Fibroblast of skin of abdomen (primary cell): ENCODE measurements at regions not wholly inside any gene's neighbourhood (a gene's known extent, or its start where the extent isn't known, plus 50 kb on each side); places are given as distances from the start of the nearest gene placed in this dataset.
"Not testable (repeated sequence)": the region's sequence is repeated elsewhere in the genome, so short reads cannot be mapped to it uniquely, and the experiment has no call there.

ENCODE experiments used
- DNase-seq: peaks from one replicate; pipeline ENCODE4 v3.0.0-alpha.2; 2013

GRCh38 chr1:54474310-54475251, 68.4 kb upstream of the SSBP3 start:
- no peak for DNase-seq

- DNase-seq, result no peak
Observed at GRCh38 chr1:54471588-54471987, 65.4 kb upstream of the SSBP3 start.

- not testable (repeated sequence) for DNase-seq
Observed at GRCh38 chr1:54469444-54469843, 63.2 kb upstream of the SSBP3 start.

GRCh38 chr1:54468288-54469084, 62.3 kb upstream of the SSBP3 start:
- not testable (repeated sequence) for DNase-seq

- no peak for DNase-seq
Observed at GRCh38 chr1:54465351-54465811, 59.2 kb upstream of the SSBP3 start.

- DNase-seq, result no peak
Observed at GRCh38 chr1:54464477-54465146, 58.4 kb upstream of the SSBP3 start.

- no peak for DNase-seq
Observed at GRCh38 chr1:54464031-54464476, 57.9 kb upstream of the SSBP3 start.

GRCh38 chr1:54463259-54464030, 57.3 kb upstream of the SSBP3 start:
- no peak for DNase-seq

GRCh38 chr1:54462597-54463258, 56.5 kb upstream of the SSBP3 start:
- DNase-seq, result no peak

GRCh38 chr1:54461731-54462596, 55.8 kb upstream of the SSBP3 start:
- no peak for DNase-seq

GRCh38 chr1:54460861-54461387, 54.7 kb upstream of the SSBP3 start:
- no peak for DNase-seq

- DNase-seq, result no peak
Observed at GRCh38 chr1:54460351-54460750, 54.2 kb upstream of the SSBP3 start.

GRCh38 chr1:54459726-54460191, 53.6 kb upstream of the SSBP3 start:
- DNase-seq, result peak; percentile 33

- DNase-seq, result no peak
Observed at GRCh38 chr1:54459140-54459539, 52.9 kb upstream of the SSBP3 start.

GRCh38 chr1:54456921-54457529, 50.8 kb upstream of the SSBP3 start:
- no peak for DNase-seq

- DNase-seq, result peak; percentile 49
Observed at GRCh38 chr1:54456361-54456760, 50.2 kb upstream of the SSBP3 start.
